Breast epithelium (tissue), 3 donors: ENCODE measurements at regions not wholly inside any gene's neighbourhood (a gene's known extent, or its start where the extent isn't known, plus 50 kb on each side); places are given as distances from the start of the nearest gene placed in this dataset.

ENCODE experiments used
- POLR2A ChIP-seq: fragments of 450-650 bp; IDR thresholded peaks from one replicate; pipeline ENCODE4 v1.6.1; 2016; ENCODE audit warnings: antibody characterized with exemption, mild to moderate bottlenecking, moderate library complexity
- TF ChIP-seq, protein P1 (sequence below), 3 donors: fragments of 450-650 bp; IDR thresholded peaks; one replicate each; pipeline ENCODE4 v1.5.1; 2016 to 2017; ENCODE audit warnings: antibody characterized with exemption in 3 of 3, mild to moderate bottlenecking in 3 of 3, moderate library complexity in 3 of 3

DNA sequence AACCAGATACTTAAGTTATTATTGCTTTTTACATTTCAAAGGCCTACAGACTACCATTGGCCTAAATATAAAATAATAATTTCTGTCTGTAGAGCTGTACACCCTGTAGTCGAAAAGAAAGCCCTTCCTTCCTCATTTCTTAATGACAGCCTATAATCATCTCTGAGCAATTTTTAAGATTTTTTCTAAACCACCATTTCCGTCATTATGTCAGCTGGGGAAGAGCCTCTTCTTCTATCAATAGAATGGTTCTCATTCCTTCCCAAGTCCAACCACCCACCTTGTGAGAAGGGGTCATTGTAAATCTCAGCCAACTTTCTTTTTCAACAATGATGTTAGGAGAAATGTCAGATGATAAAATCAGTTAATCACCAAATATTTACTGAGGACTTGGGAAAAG is 91.8 kb downstream of the PLEKHG1 start:
- TF ChIP-seq, protein P1, sequence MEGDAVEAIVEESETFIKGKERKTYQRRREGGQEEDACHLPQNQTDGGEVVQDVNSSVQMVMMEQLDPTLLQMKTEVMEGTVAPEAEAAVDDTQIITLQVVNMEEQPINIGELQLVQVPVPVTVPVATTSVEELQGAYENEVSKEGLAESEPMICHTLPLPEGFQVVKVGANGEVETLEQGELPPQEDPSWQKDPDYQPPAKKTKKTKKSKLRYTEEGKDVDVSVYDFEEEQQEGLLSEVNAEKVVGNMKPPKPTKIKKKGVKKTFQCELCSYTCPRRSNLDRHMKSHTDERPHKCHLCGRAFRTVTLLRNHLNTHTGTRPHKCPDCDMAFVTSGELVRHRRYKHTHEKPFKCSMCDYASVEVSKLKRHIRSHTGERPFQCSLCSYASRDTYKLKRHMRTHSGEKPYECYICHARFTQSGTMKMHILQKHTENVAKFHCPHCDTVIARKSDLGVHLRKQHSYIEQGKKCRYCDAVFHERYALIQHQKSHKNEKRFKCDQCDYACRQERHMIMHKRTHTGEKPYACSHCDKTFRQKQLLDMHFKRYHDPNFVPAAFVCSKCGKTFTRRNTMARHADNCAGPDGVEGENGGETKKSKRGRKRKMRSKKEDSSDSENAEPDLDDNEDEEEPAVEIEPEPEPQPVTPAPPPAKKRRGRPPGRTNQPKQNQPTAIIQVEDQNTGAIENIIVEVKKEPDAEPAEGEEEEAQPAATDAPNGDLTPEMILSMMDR (IDR thresholded peaks at IDR 0.05) = no peak
- no peak for TF ChIP-seq POLR2A
